Neural progenitor cell (in vitro differentiated cells): ENCODE measurements at regions not wholly inside any gene's neighbourhood (a gene's known extent, or its start where the extent isn't known, plus 50 kb on each side); places are given as distances from the start of the nearest gene placed in this dataset.

Experiments
- CTCF ChIP-seq: fragments of 200-600 bp; sonication (generic); IDR thresholded peaks from 2 replicates; pipeline ENCODE4 v1.5.1; 2017; ENCODE audit warnings: antibody characterized with exemption, mild to moderate bottlenecking
- EZH2phosphoT487 ChIP-seq: fragments of 200-600 bp; sonication (generic); IDR thresholded peaks from 2 replicates; pipeline ENCODE4 v1.6.1; 2017; ENCODE audit warnings: antibody characterized with exemption

GRCh38 chr18:66156946-66157687, 406.3 kb downstream of the CDH7 start:
- TF ChIP-seq EZH2phosphoT487: no peak
- no peak for TF ChIP-seq CTCF
